ENCODE measurements at regions not wholly inside any gene's neighbourhood (a gene's known extent, or its start where the extent isn't known, plus 50 kb on each side); places are given as distances from the start of the nearest gene placed in this dataset.

DNA sequence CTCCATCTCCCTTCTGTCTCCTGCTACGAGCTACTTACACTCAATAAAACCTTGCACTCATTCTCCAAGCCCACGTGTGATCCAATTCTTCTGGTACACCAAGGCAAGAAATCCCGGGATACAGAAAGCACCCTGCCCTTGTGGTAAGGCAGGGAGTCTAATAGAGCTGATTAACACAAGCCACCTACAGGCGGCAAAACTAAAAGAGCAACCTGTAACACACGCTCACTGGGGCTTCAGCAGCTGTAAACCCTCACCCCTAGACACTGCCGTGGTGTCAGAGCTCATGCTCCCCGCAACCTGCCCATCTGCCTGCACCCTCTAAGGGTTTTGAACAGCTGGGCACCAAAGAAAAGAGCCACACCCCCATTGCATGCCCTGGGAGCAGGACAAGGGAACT, 755.4 kb upstream of the HTR2C start (continued):
- TF ChIP-seq, protein P1, sequence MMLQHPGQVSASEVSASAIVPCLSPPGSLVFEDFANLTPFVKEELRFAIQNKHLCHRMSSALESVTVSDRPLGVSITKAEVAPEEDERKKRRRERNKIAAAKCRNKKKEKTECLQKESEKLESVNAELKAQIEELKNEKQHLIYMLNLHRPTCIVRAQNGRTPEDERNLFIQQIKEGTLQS (IDR thresholded peaks at IDR 0.05; ENCODE audit: insufficient read depth, low read depth, low read length) = no peak
- TF ChIP-seq SAP30 (IDR thresholded peaks at IDR 0.05; ENCODE audit: insufficient read depth, insufficient replicate concordance, low read length) = no peak
- TF ChIP-seq HDAC2 (IDR thresholded peaks at IDR 0.05; ENCODE audit: borderline replicate concordance in 1 of 2, low read depth in 2 of 2, low read length in 2 of 2) = no peak
